ENCODE measurements at regions not wholly inside any gene's neighbourhood (a gene's known extent, or its start where the extent isn't known, plus 50 kb on each side); places are given as distances from the start of the nearest gene placed in this dataset.

GRCh38 chr6:56393615-56394612 lies 146.5 kb upstream of the COL21A1 start:
- Histone ChIP-seq H3K9me3 (ENCODE audit: control insufficient read depth in 5 of 5, low read length in 5 of 5) (no peaks in the 10 kb centered on the region), H3K27ac (ENCODE audit: low read depth, low read length) (no peak overlapping the region), H3K4me3 (ENCODE audit: low read depth in 1 of 5, low read length in 5 of 5) (no peak overlapping the region)

GRCh38 chr6:56388415-56388755 lies 141.0 kb upstream of the COL21A1 start:
- no peak overlapping the region for H3K4me3 ChIP-seq (ENCODE audit: low read depth in 1 of 5, low read length in 5 of 5)
- peaks cover 0 to 6% (median 0%) of the 10 kb centered on the region in 5 donors for H3K4me1 ChIP-seq (ENCODE audit: control insufficient read depth in 5 of 5, insufficient read depth in 5 of 5, low read length in 5 of 5)
- H3K9ac ChIP-seq (ENCODE audit: low read length in 5 of 5) = no peak overlapping the region
- no peaks in the 10 kb centered on the region for H3K27me3 ChIP-seq (ENCODE audit: control insufficient read depth in 5 of 5, insufficient read depth in 4 of 5, low read length in 5 of 5)
- no peaks in the 10 kb centered on the region for H3K9me3 ChIP-seq (ENCODE audit: control insufficient read depth in 5 of 5, low read length in 5 of 5)
- no peaks in the 10 kb centered on the region for H3K36me3 ChIP-seq (ENCODE audit: control insufficient read depth in 5 of 5, insufficient read depth in 5 of 5, low read length in 5 of 5)
- no peak overlapping the region for H3K27ac ChIP-seq (ENCODE audit: low read depth, low read length)

More at GRCh38 chr6:56393615-56394612, 146.5 kb upstream of the COL21A1 start:
- Histone ChIP-seq H3K9ac (ENCODE audit: low read length in 5 of 5) (no peak overlapping the region), H3K36me3 (ENCODE audit: control insufficient read depth in 5 of 5, insufficient read depth in 5 of 5, low read length in 5 of 5) (no peaks in the 10 kb centered on the region), H3K4me1 (ENCODE audit: control insufficient read depth in 5 of 5, insufficient read depth in 5 of 5, low read length in 5 of 5) (no peaks in the 10 kb centered on the region), H3K27me3 (ENCODE audit: control insufficient read depth in 5 of 5, insufficient read depth in 4 of 5, low read length in 5 of 5) (no peaks in the 10 kb centered on the region)

GRCh38 chr6:56387621-56388414 lies 140.4 kb upstream of the COL21A1 start:
- Histone ChIP-seq H3K4me3 (ENCODE audit: low read depth in 1 of 5, low read length in 5 of 5) (no peak overlapping the region), H3K27me3 (ENCODE audit: control insufficient read depth in 5 of 5, insufficient read depth in 4 of 5, low read length in 5 of 5) (no peaks in the 10 kb centered on the region), H3K36me3 (ENCODE audit: control insufficient read depth in 5 of 5, insufficient read depth in 5 of 5, low read length in 5 of 5) (no peaks in the 10 kb centered on the region), H3K9me3 (ENCODE audit: control insufficient read depth in 5 of 5, low read length in 5 of 5) (no peaks in the 10 kb centered on the region), H3K4me1 (ENCODE audit: control insufficient read depth in 5 of 5, insufficient read depth in 5 of 5, low read length in 5 of 5) (peaks cover 0 to 6% (median 0%) of the 10 kb centered on the region in 5 donors), H3K9ac (ENCODE audit: low read length in 5 of 5) (no peak overlapping the region), H3K27ac (ENCODE audit: low read depth, low read length) (no peak overlapping the region)

- Histone ChIP-seq H3K9ac (ENCODE audit: low read length in 5 of 5) (no peak overlapping the region), H3K27ac (ENCODE audit: low read depth, low read length) (no peak overlapping the region)
Observed at GRCh38 chr6:56386717-56387116, 139.3 kb upstream of the COL21A1 start.

GRCh38 chr6:56385981-56386593 lies 138.7 kb upstream of the COL21A1 start:
- H3K27me3 ChIP-seq (ENCODE audit: control insufficient read depth in 5 of 5, insufficient read depth in 4 of 5, low read length in 5 of 5) = no peaks in the 10 kb centered on the region
- no peaks in the 10 kb centered on the region for H3K9me3 ChIP-seq (ENCODE audit: control insufficient read depth in 5 of 5, low read length in 5 of 5)
- no peak overlapping the region for H3K4me3 ChIP-seq (ENCODE audit: low read depth in 1 of 5, low read length in 5 of 5)
- no peak overlapping the region for H3K9ac ChIP-seq (ENCODE audit: low read length in 5 of 5)
- H3K27ac ChIP-seq (ENCODE audit: low read depth, low read length) = no peak overlapping the region
- no peaks in the 10 kb centered on the region for H3K36me3 ChIP-seq (ENCODE audit: control insufficient read depth in 5 of 5, insufficient read depth in 5 of 5, low read length in 5 of 5)
- peaks cover 0 to 6% (median 0%) of the 10 kb centered on the region in 5 donors for H3K4me1 ChIP-seq (ENCODE audit: control insufficient read depth in 5 of 5, insufficient read depth in 5 of 5, low read length in 5 of 5)

More at GRCh38 chr6:56386717-56387116, 139.3 kb upstream of the COL21A1 start:
- H3K27me3 ChIP-seq (ENCODE audit: control insufficient read depth in 5 of 5, insufficient read depth in 4 of 5, low read length in 5 of 5) = no peaks in the 10 kb centered on the region
- no peaks in the 10 kb centered on the region for H3K36me3 ChIP-seq (ENCODE audit: control insufficient read depth in 5 of 5, insufficient read depth in 5 of 5, low read length in 5 of 5)
- peaks cover 0 to 6% (median 0%) of the 10 kb centered on the region in 5 donors for H3K4me1 ChIP-seq (ENCODE audit: control insufficient read depth in 5 of 5, insufficient read depth in 5 of 5, low read length in 5 of 5)
- no peak overlapping the region for H3K4me3 ChIP-seq (ENCODE audit: low read depth in 1 of 5, low read length in 5 of 5)
- H3K9me3 ChIP-seq (ENCODE audit: control insufficient read depth in 5 of 5, low read length in 5 of 5) = no peaks in the 10 kb centered on the region

- no peak overlapping the region for H3K4me3 ChIP-seq (ENCODE audit: low read depth in 1 of 5, low read length in 5 of 5)
- H3K9ac ChIP-seq (ENCODE audit: low read length in 5 of 5) = no peak overlapping the region
- H3K27me3 ChIP-seq (ENCODE audit: control insufficient read depth in 5 of 5, insufficient read depth in 4 of 5, low read length in 5 of 5) = no peaks in the 10 kb centered on the region
- H3K4me1 ChIP-seq (ENCODE audit: control insufficient read depth in 5 of 5, insufficient read depth in 5 of 5, low read length in 5 of 5) = peaks cover 0 to 13% (median 10%) of the 10 kb centered on the region in 5 donors
- H3K9me3 ChIP-seq (ENCODE audit: control insufficient read depth in 5 of 5, low read length in 5 of 5) = peaks cover 0 to 3% (median 0%) of the 10 kb centered on the region in 5 donors
- H3K27ac ChIP-seq (ENCODE audit: low read depth, low read length) = no peak overlapping the region
- H3K36me3 ChIP-seq (ENCODE audit: control insufficient read depth in 5 of 5, insufficient read depth in 5 of 5, low read length in 5 of 5) = no peaks in the 10 kb centered on the region
Observed at GRCh38 chr6:56383160-56383559, 135.8 kb upstream of the COL21A1 start.

GRCh38 chr6:56382416-56382940 lies 135.1 kb upstream of the COL21A1 start:
- no peaks in the 10 kb centered on the region for H3K27me3 ChIP-seq (ENCODE audit: control insufficient read depth in 5 of 5, insufficient read depth in 4 of 5, low read length in 5 of 5)
- no peak overlapping the region for H3K4me3 ChIP-seq (ENCODE audit: low read depth in 1 of 5, low read length in 5 of 5)
- peaks cover 0 to 3% (median 0%) of the 10 kb centered on the region in 5 donors for H3K9me3 ChIP-seq (ENCODE audit: control insufficient read depth in 5 of 5, low read length in 5 of 5)
- no peak overlapping the region for H3K27ac ChIP-seq (ENCODE audit: low read depth, low read length)
- no peaks in the 10 kb centered on the region for H3K36me3 ChIP-seq (ENCODE audit: control insufficient read depth in 5 of 5, insufficient read depth in 5 of 5, low read length in 5 of 5)
- H3K4me1 ChIP-seq (ENCODE audit: control insufficient read depth in 5 of 5, insufficient read depth in 5 of 5, low read length in 5 of 5) = peaks cover 0 to 13% (median 7%) of the 10 kb centered on the region in 5 donors
- H3K9ac ChIP-seq (ENCODE audit: low read length in 5 of 5) = no peak overlapping the region

- no peaks in the 10 kb centered on the region for H3K27me3 ChIP-seq (ENCODE audit: control insufficient read depth in 5 of 5, insufficient read depth in 4 of 5, low read length in 5 of 5)
- H3K9me3 ChIP-seq (ENCODE audit: control insufficient read depth in 5 of 5, low read length in 5 of 5) = peaks cover 0 to 3% (median 0%) of the 10 kb centered on the region in 5 donors
- H3K4me3 ChIP-seq (ENCODE audit: low read depth in 1 of 5, low read length in 5 of 5) = no peak overlapping the region
- peaks cover 0 to 13% (median 5%) of the 10 kb centered on the region in 5 donors for H3K4me1 ChIP-seq (ENCODE audit: control insufficient read depth in 5 of 5, insufficient read depth in 5 of 5, low read length in 5 of 5)
- H3K27ac ChIP-seq (ENCODE audit: low read depth, low read length) = no peak overlapping the region
- no peaks in the 10 kb centered on the region for H3K36me3 ChIP-seq (ENCODE audit: control insufficient read depth in 5 of 5, insufficient read depth in 5 of 5, low read length in 5 of 5)
- no peak overlapping the region for H3K9ac ChIP-seq (ENCODE audit: low read length in 5 of 5)
Observed at GRCh38 chr6:56381801-56382251, 134.4 kb upstream of the COL21A1 start.

GRCh38 chr6:56380476-56380875 lies 133.1 kb upstream of the COL21A1 start:
- Histone ChIP-seq H3K27ac (ENCODE audit: low read depth, low read length) (no peak overlapping the region), H3K36me3 (ENCODE audit: control insufficient read depth in 5 of 5, insufficient read depth in 5 of 5, low read length in 5 of 5) (no peaks in the 10 kb centered on the region)

More at GRCh38 chr6:56380476-56380875, 133.1 kb upstream of the COL21A1 start:
- Histone ChIP-seq H3K4me3 (ENCODE audit: low read depth in 1 of 5, low read length in 5 of 5) (no peak overlapping the region), H3K27me3 (ENCODE audit: control insufficient read depth in 5 of 5, insufficient read depth in 4 of 5, low read length in 5 of 5) (no peaks in the 10 kb centered on the region), H3K9me3 (ENCODE audit: control insufficient read depth in 5 of 5, low read length in 5 of 5) (peaks cover 0 to 3% (median 0%) of the 10 kb centered on the region in 5 donors), H3K9ac (ENCODE audit: low read length in 5 of 5) (no peak overlapping the region), H3K4me1 (ENCODE audit: control insufficient read depth in 5 of 5, insufficient read depth in 5 of 5, low read length in 5 of 5) (peaks cover 0 to 15% (median 5%) of the 10 kb centered on the region in 5 donors)

Measured in subcutaneous abdominal adipose tissue (tissue), 5 donors.